H9 (cell line): ENCODE measurements at regions not wholly inside any gene's neighbourhood (a gene's known extent, or its start where the extent isn't known, plus 50 kb on each side); places are given as distances from the start of the nearest gene placed in this dataset.

Source experiments
- DNase-seq: peaks from one replicate; pipeline ENCODE4 v3.0.0-alpha.2; 2017
- H2AFZ ChIP-seq: one replicate; pipeline ENCODE4 v1.6.1; 2013; ENCODE audit warnings: mild to moderate bottlenecking, low read length, control low read depth, moderate library complexity
- H2AK5ac ChIP-seq: 2 replicates; pipeline ENCODE4 v1.6.1; 2013; ENCODE audit warnings: low read length, control low read depth, mixed read lengths; ENCODE audit not compliant: insufficient read length
- H2BK120ac ChIP-seq: one replicate; pipeline ENCODE4 v1.6.1; 2013; ENCODE audit warnings: low read depth, mild to moderate bottlenecking, low read length, control low read depth, inconsistent platforms; ENCODE audit not compliant: poor library complexity, severe bottlenecking
- H2BK12ac ChIP-seq: 2 replicates; pipeline ENCODE4 v1.6.1; 2013; ENCODE audit warnings: low read length, control low read depth, mixed read lengths, low read depth; ENCODE audit not compliant: insufficient read length
- H2BK15ac ChIP-seq: 2 replicates; pipeline ENCODE4 v1.6.1; 2013; ENCODE audit warnings: low read depth, low read length, control low read depth
- H2BK20ac ChIP-seq: one replicate; pipeline ENCODE4 v1.6.1; 2013; ENCODE audit warnings: low read depth, mild to moderate bottlenecking, low read length, control low read depth, inconsistent platforms; ENCODE audit not compliant: poor library complexity, severe bottlenecking
- H2BK5ac ChIP-seq: 2 replicates; pipeline ENCODE4 v1.6.1; 2013; ENCODE audit warnings: low read length, control low read depth, mixed read lengths; ENCODE audit not compliant: insufficient read length
- H3K14ac ChIP-seq: 2 replicates; pipeline ENCODE4 v1.6.1; 2013; ENCODE audit warnings: low read length, control low read depth; ENCODE audit not compliant: insufficient read depth
- H3K18ac ChIP-seq: 2 replicates; pipeline ENCODE4 v1.6.1; 2013; ENCODE audit warnings: low read depth, mild to moderate bottlenecking, mixed read lengths, low read length, control low read depth; ENCODE audit not compliant: insufficient read length
- H3K23ac ChIP-seq: 2 replicates; pipeline ENCODE4 v1.6.1; 2013; ENCODE audit warnings: low read length, control low read depth, mixed read lengths, low read depth; ENCODE audit not compliant: insufficient read length
- H3K23me2 ChIP-seq: 2 replicates; pipeline ENCODE4 v1.6.1; 2013; ENCODE audit warnings: low read depth, mild to moderate bottlenecking, mixed read lengths, low read length, control low read depth; ENCODE audit not compliant: insufficient read length, poor library complexity, severe bottlenecking
- H3K27ac ChIP-seq: 2 replicates; pipeline ENCODE4 v1.5.1; 2013; ENCODE audit warnings: low read length, control low read depth, mixed read lengths, low read depth; ENCODE audit not compliant: insufficient read length
- H3K27me3 ChIP-seq: 2 replicates; pipeline ENCODE4 v1.6.1; 2013; ENCODE audit warnings: low read length, control low read depth, inconsistent platforms; ENCODE audit not compliant: insufficient read depth
- H3K4ac ChIP-seq: 2 replicates; pipeline ENCODE4 v1.6.1; 2013; ENCODE audit warnings: low read depth, mild to moderate bottlenecking, control low read depth, inconsistent platforms, low read length, moderate library complexity
- H3K4me1 ChIP-seq: 2 replicates; pipeline ENCODE4 v1.6.1; 2013; ENCODE audit warnings: low read length, control low read depth, inconsistent platforms; ENCODE audit not compliant: insufficient read depth
- H3K4me2 ChIP-seq: 2 replicates; pipeline ENCODE4 v1.6.1; 2013; ENCODE audit warnings: low read length, control low read depth, mixed read lengths; ENCODE audit not compliant: insufficient read length, insufficient read depth
- H3K56ac ChIP-seq: 2 replicates; pipeline ENCODE4 v1.6.1; 2013; ENCODE audit warnings: low read depth, mild to moderate bottlenecking, mixed read lengths, low read length, control low read depth; ENCODE audit not compliant: insufficient read length
- H3K79me1 ChIP-seq: 2 replicates; pipeline ENCODE4 v1.6.1; 2013; ENCODE audit warnings: low read depth, mild to moderate bottlenecking, moderate library complexity, low read length, control low read depth, inconsistent platforms; ENCODE audit not compliant: insufficient read depth, poor library complexity, severe bottlenecking
- H3K79me2 ChIP-seq: 2 replicates; pipeline ENCODE4 v1.6.1; 2013; ENCODE audit warnings: low read length, control low read depth, inconsistent platforms; ENCODE audit not compliant: insufficient read depth
- H3K9ac ChIP-seq: 2 replicates; pipeline ENCODE4 v1.6.1; 2013; ENCODE audit warnings: low read length, control low read depth, mixed read lengths; ENCODE audit not compliant: insufficient read length; ENCODE audit errors: extremely low read depth
- H3K9me3 ChIP-seq: one replicate; pipeline ENCODE4 v1.6.1; 2013; ENCODE audit warnings: low read depth, low read length, inconsistent platforms; ENCODE audit not compliant: control insufficient read depth
- H3T11ph ChIP-seq: one replicate; pipeline ENCODE4 v1.6.1; 2013; ENCODE audit warnings: mild to moderate bottlenecking, low read length, control low read depth, inconsistent platforms
- H4K20me1 ChIP-seq: one replicate; pipeline ENCODE4 v1.6.1; 2013; ENCODE audit not compliant: control insufficient read depth, insufficient read length, insufficient read depth
- H4K5ac ChIP-seq: 2 replicates; pipeline ENCODE4 v1.6.1; 2013; ENCODE audit warnings: low read depth, mild to moderate bottlenecking, mixed read lengths, low read length, control low read depth; ENCODE audit not compliant: insufficient read length
- H4K8ac ChIP-seq: replicated peaks from 2 replicates; pipeline ENCODE4 v1.6.1; 2013; ENCODE audit warnings: low read length, control low read depth, mixed read lengths, low read depth; ENCODE audit not compliant: insufficient read length
- H4K91ac ChIP-seq: 2 replicates; pipeline ENCODE4 v1.6.1; 2013; ENCODE audit warnings: low read depth, mild to moderate bottlenecking, moderate library complexity, mixed read lengths, low read length, control low read depth; ENCODE audit not compliant: insufficient read length
- H3K27ac Mint-ChIP-seq, 3 experiments: 2 replicates in 2 of 3; 3 replicates in 1 of 3; pipeline ENCODE4 v1.8.0; 2020 to 2021; ENCODE audit warnings: mixed read lengths in 3 of 3, mild to moderate bottlenecking in 1 of 3, moderate library complexity in 1 of 3
- H3K27me3 Mint-ChIP-seq: 2 replicates; pipeline ENCODE4 v1.8.0; 2021; ENCODE audit warnings: low read depth, mild to moderate bottlenecking, moderate library complexity, mixed read lengths
- H3K36me3 Mint-ChIP-seq, 3 experiments: 2 replicates in 2 of 3; 3 replicates in 1 of 3; pipeline ENCODE4 v1.8.0; 2020 to 2021; ENCODE audit warnings: low read depth in 3 of 3, mixed read lengths in 3 of 3; ENCODE audit not compliant: insufficient read depth in 1 of 3
- H3K4me1 Mint-ChIP-seq, 2 experiments: 2 replicates each; pipeline ENCODE4 v1.8.0; 2020; ENCODE audit warnings: mixed read lengths in 2 of 2
- H3K4me3 Mint-ChIP-seq, 2 experiments: 2 replicates in 1 of 2; 3 replicates in 1 of 2; pipeline ENCODE4 v1.8.0; 2020 to 2021; ENCODE audit warnings: mild to moderate bottlenecking in 2 of 2, mixed read lengths in 2 of 2, moderate library complexity in 1 of 2
- H3K9me3 Mint-ChIP-seq, 2 experiments: 2 replicates in 1 of 2; 3 replicates in 1 of 2; pipeline ENCODE4 v1.8.0; 2020; ENCODE audit warnings: mild to moderate bottlenecking in 2 of 2, mixed read lengths in 2 of 2, moderate library complexity in 1 of 2
- WGBS: extraction: QIAGEN DNeasy Blood & Tissue Kit; methylation state at CpG from one replicate; pipeline ENCODE4 v1.1.7; 2013; ENCODE audit warnings: missing lambda C conversion rate, low lambda C conversion rate, mixed read lengths; ENCODE audit not compliant: insufficient read length; ENCODE audit errors: extremely low coverage; 5-methylcytosine and 5-hydroxymethylcytosine counted together
- TF ChIP-seq, protein P1 (sequence below): fragments of 200-600 bp; sonication (generic); conservative IDR thresholded peaks from 3 replicates; pipeline ENCODE4 v1.8.0; 2021; ENCODE audit warnings: antibody characterized with exemption, mild to moderate bottlenecking

DNA sequence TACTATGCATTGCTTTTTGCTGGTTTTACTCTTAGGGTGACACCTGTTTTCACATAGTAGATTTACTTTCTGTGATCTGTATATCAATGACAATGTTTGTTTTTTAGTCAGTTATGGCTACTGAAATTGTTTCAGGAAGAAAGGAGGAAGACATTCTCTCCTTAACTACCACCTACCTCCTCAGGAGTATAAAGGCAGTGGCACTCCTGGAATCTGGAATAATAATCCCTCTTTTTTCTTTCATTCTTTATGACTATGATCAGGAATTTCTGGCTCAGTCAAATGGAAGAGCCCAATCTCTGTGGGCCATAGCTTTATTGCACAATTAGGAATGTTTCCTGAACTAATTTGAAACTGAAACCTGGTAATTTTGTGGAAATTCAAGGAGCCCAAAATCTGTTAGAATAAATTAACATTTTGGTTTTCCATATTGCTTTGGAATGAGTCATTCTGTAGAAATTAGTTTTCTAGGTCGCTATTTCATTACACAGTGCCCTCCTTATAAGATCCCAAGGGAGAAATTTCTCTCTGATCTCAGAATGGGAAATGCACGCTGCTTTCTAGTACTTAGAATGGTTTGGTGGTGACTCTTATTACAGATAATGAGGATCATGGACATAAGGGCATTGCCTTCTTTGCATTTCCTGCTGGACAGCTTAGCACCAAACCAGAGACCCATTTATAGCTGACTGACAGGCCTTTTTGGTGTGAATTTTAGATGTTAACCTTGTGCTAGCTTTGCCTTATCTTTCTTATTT, 95.3 kb upstream of the VLDLR start:
- Histone ChIP-seq H2AFZ (no peak overlapping the region), H3K79me2 (no peaks in the 10 kb centered on the region), H2BK15ac (no peak overlapping the region), H4K5ac (no peak overlapping the region), H2BK120ac (no peak overlapping the region), H3K4ac (no peak overlapping the region), H2AK5ac (no peak overlapping the region), H3K23me2 (no peaks in the 10 kb centered on the region), H2BK12ac (no peak overlapping the region), H3K9ac (no peak overlapping the region), H3K18ac (no peak overlapping the region), H2BK5ac (no peak overlapping the region), H4K91ac (no peak overlapping the region), H3K79me1 (no peaks in the 10 kb centered on the region), H2BK20ac (no peak overlapping the region), H3K4me2 (no peak overlapping the region), H4K8ac (no peak overlapping the region), H3T11ph (no peak overlapping the region), H3K23ac (no peak overlapping the region), H3K27ac (no peak overlapping the region), H3K27me3 (no peaks in the 10 kb centered on the region), H3K56ac (no peak overlapping the region), H3K4me1 (peaks cover 3% of the 10 kb centered on the region; the same call in 1 of the 2 replicates), H3K9me3 (no peaks in the 10 kb centered on the region), H3K14ac (no peak overlapping the region), H4K20me1 (no peaks in the 10 kb centered on the region)
- H3K4me1 Mint-ChIP-seq, result peaks cover 4 to 12% of the 10 kb centered on the region in 2 experiments
- TF ChIP-seq, protein P1, sequence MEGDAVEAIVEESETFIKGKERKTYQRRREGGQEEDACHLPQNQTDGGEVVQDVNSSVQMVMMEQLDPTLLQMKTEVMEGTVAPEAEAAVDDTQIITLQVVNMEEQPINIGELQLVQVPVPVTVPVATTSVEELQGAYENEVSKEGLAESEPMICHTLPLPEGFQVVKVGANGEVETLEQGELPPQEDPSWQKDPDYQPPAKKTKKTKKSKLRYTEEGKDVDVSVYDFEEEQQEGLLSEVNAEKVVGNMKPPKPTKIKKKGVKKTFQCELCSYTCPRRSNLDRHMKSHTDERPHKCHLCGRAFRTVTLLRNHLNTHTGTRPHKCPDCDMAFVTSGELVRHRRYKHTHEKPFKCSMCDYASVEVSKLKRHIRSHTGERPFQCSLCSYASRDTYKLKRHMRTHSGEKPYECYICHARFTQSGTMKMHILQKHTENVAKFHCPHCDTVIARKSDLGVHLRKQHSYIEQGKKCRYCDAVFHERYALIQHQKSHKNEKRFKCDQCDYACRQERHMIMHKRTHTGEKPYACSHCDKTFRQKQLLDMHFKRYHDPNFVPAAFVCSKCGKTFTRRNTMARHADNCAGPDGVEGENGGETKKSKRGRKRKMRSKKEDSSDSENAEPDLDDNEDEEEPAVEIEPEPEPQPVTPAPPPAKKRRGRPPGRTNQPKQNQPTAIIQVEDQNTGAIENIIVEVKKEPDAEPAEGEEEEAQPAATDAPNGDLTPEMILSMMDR, result no peak
- H3K27ac Mint-ChIP-seq, result no peak overlapping the region; a peak in 1 of 7 replicates
- H3K9me3 Mint-ChIP-seq, result peaks cover 0 to 2% of the 10 kb centered on the region in 2 experiments; a peak in 1 of 5 replicates
- no peak for DNase-seq
- H3K4me3 Mint-ChIP-seq, result no peak overlapping the region
- H3K27me3 Mint-ChIP-seq, result no peaks in the 10 kb centered on the region
- WGBS, result no CpG with 5 or more reads among the region's 2 CpGs
- peaks cover 9 to 34% (median 14%) of the 10 kb centered on the region in 3 experiments for H3K36me3 Mint-ChIP-seq
